Loucy (cell line): ENCODE measurements at regions not wholly inside any gene's neighbourhood (a gene's known extent, or its start where the extent isn't known, plus 50 kb on each side); places are given as distances from the start of the nearest gene placed in this dataset.

Experiments
- H2AFZ ChIP-seq: fragments of 200-600 bp; sonication (generic); 2 replicates; pipeline ENCODE4 v1.6.0; 2016; ENCODE audit warnings: antibody characterized with exemption, mild to moderate bottlenecking, low read length, moderate library complexity
- H3F3A ChIP-seq: fragments of 200-600 bp; 2 replicates; pipeline ENCODE4 v1.6.0; 2016; ENCODE audit warnings: antibody characterized with exemption, low read depth, mild to moderate bottlenecking
- H3K27me3 ChIP-seq: fragments of 200-600 bp; sonication (generic); 2 replicates; pipeline ENCODE4 v1.6.1; 2014; ENCODE audit warnings: low read length, mild to moderate bottlenecking; ENCODE audit not compliant: insufficient read depth, poor library complexity, severe bottlenecking
- H3K36me3 ChIP-seq: fragments of 200-600 bp; sonication (generic); 2 replicates; pipeline ENCODE4 v1.6.1; 2016; ENCODE audit warnings: low read length; ENCODE audit not compliant: insufficient read depth
- H3K4me1 ChIP-seq: fragments of 200-600 bp; sonication (generic); 2 replicates; pipeline ENCODE4 v1.5.1; 2014; ENCODE audit warnings: low read length, mild to moderate bottlenecking; ENCODE audit not compliant: insufficient read depth, poor library complexity, severe bottlenecking
- H3K4me2 ChIP-seq: fragments of 200-600 bp; sonication (generic); 2 replicates; pipeline ENCODE4 v1.6.0; 2014; ENCODE audit warnings: antibody characterized with exemption, low read length, low read depth, mild to moderate bottlenecking; ENCODE audit not compliant: poor library complexity, severe bottlenecking
- H3K4me3 ChIP-seq: fragments of 200-600 bp; sonication (generic); 2 replicates; pipeline ENCODE4 v1.5.1; 2014; ENCODE audit warnings: low read length, mild to moderate bottlenecking, mixed read lengths; ENCODE audit not compliant: poor library complexity, severe bottlenecking
- H3K79me2 ChIP-seq: fragments of 200-600 bp; sonication (generic); 2 replicates; pipeline ENCODE4 v1.6.1; 2014; ENCODE audit warnings: low read length; ENCODE audit not compliant: insufficient read depth
- H3K9ac ChIP-seq: fragments of 200-600 bp; sonication (generic); 2 replicates; pipeline ENCODE4 v1.6.0; 2014; ENCODE audit warnings: mild to moderate bottlenecking, low read depth, low read length, moderate library complexity; ENCODE audit not compliant: poor library complexity, severe bottlenecking
- H3K9me2 ChIP-seq: fragments of 200-600 bp; sonication (generic); replicated peaks from 2 replicates; pipeline ENCODE4 v1.6.1; 2016; ENCODE audit warnings: low read depth, low read length, mixed read lengths
- H3K9me3 ChIP-seq: fragments of 200-600 bp; sonication (generic); 2 replicates; pipeline ENCODE4 v1.6.1; 2014; ENCODE audit warnings: mild to moderate bottlenecking, antibody characterized with exemption, low read length, low read depth; ENCODE audit not compliant: insufficient read depth
- H4K20me1 ChIP-seq: fragments of 200-600 bp; sonication (generic); 2 replicates; pipeline ENCODE4 v1.6.0; 2014; ENCODE audit warnings: antibody characterized with exemption, low read length, mild to moderate bottlenecking; ENCODE audit not compliant: insufficient read depth, poor library complexity, severe bottlenecking
- CTCF ChIP-seq: fragments of 200-600 bp; sonication (generic); conservative IDR thresholded peaks from 2 replicates; pipeline ENCODE4 v1.5.1; 2014; ENCODE audit warnings: mild to moderate bottlenecking, antibody characterized with exemption, low read length
- EZH2phosphoT487 ChIP-seq: fragments of 200-600 bp; IDR thresholded peaks from 2 replicates; pipeline ENCODE4 v1.6.1; 2018; ENCODE audit warnings: antibody characterized with exemption, mild to moderate bottlenecking, moderate library complexity, borderline replicate concordance

DNA sequence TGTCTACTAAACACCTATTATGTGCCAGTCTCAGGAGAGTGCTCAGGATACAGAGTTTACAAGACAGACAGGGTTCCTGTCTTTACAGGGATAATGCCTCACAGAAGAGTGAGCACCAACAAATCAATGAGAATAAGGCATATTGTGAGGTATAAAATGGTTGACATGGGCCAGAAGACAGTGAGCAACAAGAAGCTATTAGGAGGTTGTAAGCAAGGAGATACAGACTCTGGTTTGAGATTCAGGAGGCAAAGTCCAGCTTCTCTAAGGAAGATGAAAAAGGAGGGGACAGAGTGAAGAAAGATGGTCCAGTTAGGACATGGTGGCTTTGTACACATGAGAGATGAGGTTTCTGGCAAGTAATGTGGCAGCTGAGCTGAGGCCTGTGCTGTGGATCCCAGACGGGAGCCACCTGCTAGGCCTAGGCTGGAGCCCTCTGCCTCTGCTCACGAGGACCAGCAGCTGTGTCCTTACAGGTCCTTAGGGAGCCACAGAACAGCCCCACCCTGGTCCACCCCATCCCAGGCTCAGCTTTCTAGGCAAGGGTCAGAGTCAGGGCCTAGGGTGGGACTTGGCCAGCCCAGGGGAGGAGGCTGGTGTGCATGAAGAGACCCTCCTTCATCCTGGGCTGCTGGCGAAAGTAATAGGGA, 110.5 kb downstream of the ZNF280B start:
- H3K79me2 ChIP-seq: no peaks in the 10 kb centered on the region
- H3K9me2 ChIP-seq: no peaks in the 10 kb centered on the region
- H3K4me2 ChIP-seq: no peak overlapping the region
- H3K4me3 ChIP-seq: no peak overlapping the region
- no peaks in the 10 kb centered on the region for H3F3A ChIP-seq
- no peaks in the 10 kb centered on the region for H4K20me1 ChIP-seq
- H3K4me1 ChIP-seq: peaks cover 10% of the 10 kb centered on the region
- TF ChIP-seq EZH2phosphoT487 (no peak), CTCF (no peak)
- no peaks in the 10 kb centered on the region for H3K36me3 ChIP-seq
- H2AFZ ChIP-seq: no peak overlapping the region
- H3K9ac ChIP-seq: no peak overlapping the region
- H3K9me3 ChIP-seq: no peaks in the 10 kb centered on the region
- H3K27me3 ChIP-seq: no peaks in the 10 kb centered on the region

DNA sequence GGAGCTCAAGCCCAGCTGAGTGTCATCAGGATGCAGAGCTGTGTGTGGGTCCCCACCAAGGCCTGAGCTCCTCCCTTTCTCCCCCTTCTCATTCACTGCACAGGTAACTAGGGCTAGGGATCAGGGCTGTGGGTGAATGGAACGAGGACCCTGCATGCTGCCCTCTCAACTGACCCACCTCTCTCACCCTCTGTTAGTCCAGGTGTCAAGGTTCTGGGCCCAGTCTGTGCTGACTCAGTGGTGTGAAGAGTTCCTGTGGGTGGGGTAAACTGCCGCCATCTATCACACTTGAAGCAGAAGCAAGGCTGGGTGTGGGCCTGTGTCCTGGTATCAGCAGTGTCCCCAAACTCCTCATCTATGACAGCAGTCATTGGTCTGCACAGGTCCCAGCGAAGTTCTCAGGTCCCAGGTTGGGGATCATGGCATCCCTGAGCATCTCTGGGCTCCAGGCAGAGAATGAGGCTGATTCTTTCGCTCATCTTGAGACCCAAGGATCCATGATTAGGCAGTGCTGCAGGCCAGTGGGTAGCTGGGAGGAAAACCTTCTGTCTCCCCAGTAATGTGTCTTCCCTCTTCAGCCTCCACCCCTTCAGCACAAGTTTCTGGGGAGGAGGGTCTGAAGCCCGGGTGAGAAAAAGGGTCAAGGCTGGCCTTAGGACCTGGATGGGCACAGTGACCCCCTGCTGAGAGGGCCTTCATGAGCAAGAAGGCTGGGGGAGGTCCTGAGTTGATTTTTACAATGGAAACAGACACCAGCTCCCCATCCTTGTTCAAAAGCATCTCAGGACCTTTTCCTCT, 109.8 kb downstream of the ZNF280B start:
- peaks cover 10% of the 10 kb centered on the region for H3K4me1 ChIP-seq

DNA sequence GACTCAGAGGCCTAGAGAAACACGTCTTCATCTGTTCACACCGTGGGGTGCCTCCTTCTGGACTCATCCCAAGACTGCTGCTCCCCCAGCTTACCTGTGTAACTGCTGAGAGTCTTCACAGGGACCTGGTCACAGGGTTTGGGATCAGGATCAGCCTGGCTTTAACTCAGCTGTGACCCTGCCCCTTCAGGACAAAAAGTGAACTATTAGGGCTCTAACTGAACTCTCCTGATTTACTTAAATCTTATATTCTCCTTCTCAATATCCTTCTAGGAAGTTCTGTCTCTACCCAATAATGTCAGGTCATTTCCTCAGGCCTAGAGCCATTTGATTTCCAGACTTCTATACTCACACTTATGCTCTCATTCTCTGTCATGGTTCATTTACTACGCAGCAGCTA, 108.4 kb downstream of the ZNF280B start:
- Histone ChIP-seq H3K36me3 (no peaks in the 10 kb centered on the region), H3K4me3 (no peak overlapping the region), H3K4me2 (no peak overlapping the region), H3K27me3 (no peaks in the 10 kb centered on the region), H3K9ac (no peak overlapping the region), H3K4me1 (peaks cover 4% of the 10 kb centered on the region), H3F3A (no peaks in the 10 kb centered on the region), H2AFZ (no peak overlapping the region), H3K9me2 (no peaks in the 10 kb centered on the region), H4K20me1 (no peaks in the 10 kb centered on the region), H3K79me2 (no peaks in the 10 kb centered on the region), H3K9me3 (no peaks in the 10 kb centered on the region)
- TF ChIP-seq EZH2phosphoT487 (no peak), CTCF (peak; percentile 41; the same call in 1 of the 2 replicates)

More for the DNA sequence above, 109.8 kb downstream of the ZNF280B start:
- H2AFZ ChIP-seq: no peak overlapping the region
- H3K4me3 ChIP-seq: no peak overlapping the region
- H4K20me1 ChIP-seq: no peaks in the 10 kb centered on the region
- no peak overlapping the region for H3K9ac ChIP-seq
- no peak overlapping the region for H3K4me2 ChIP-seq
- H3K9me3 ChIP-seq: no peaks in the 10 kb centered on the region
- TF ChIP-seq EZH2phosphoT487: no peak
- TF ChIP-seq CTCF: no peak
- H3K9me2 ChIP-seq: no peaks in the 10 kb centered on the region
- no peaks in the 10 kb centered on the region for H3K36me3 ChIP-seq
- H3K27me3 ChIP-seq: no peaks in the 10 kb centered on the region
- H3F3A ChIP-seq: no peaks in the 10 kb centered on the region
- H3K79me2 ChIP-seq: no peaks in the 10 kb centered on the region
